Psoas muscle (tissue), 7 donors: ENCODE measurements at regions not wholly inside any gene's neighbourhood (a gene's known extent, or its start where the extent isn't known, plus 50 kb on each side); places are given as distances from the start of the nearest gene placed in this dataset.
"Not testable (repeated sequence)": the region's sequence is repeated elsewhere in the genome, so short reads cannot be mapped to it uniquely, and the experiment has no call there.

Source experiments
- ATAC-seq, 4 donors: fragments of 200-7000 bp; cut with Tn5 transposase; one replicate each; pipeline ENCODE4 v1.9.1; 2020; ENCODE audit warnings: moderate library complexity in 3 of 4, mild to moderate bottlenecking in 2 of 4
- DNase-seq, 2 donors: peaks; one replicate each; pipeline ENCODE4 v3.0.0-alpha.2; 2020
- H3K27ac ChIP-seq: fragments of 200-600 bp; one replicate; pipeline ENCODE4 v1.8.0; 2022
- H3K27me3 ChIP-seq, 3 donors: fragments of 200-600 bp in 1 of 3; one replicate each; pipeline versions ENCODE4 v1.6.1 to v1.8.0; 2013 to 2022; ENCODE audit warnings: low read length in 2 of 3, mild to moderate bottlenecking in 2 of 3, moderate library complexity in 1 of 3; ENCODE audit not compliant: insufficient read depth in 3 of 3
- H3K36me3 ChIP-seq, 2 donors: fragments of 200-600 bp in 1 of 2; one replicate each; pipeline versions ENCODE4 v1.6.1 to v1.8.0; 2013 to 2022; ENCODE audit warnings: low read depth in 1 of 2, mild to moderate bottlenecking in 1 of 2, moderate library complexity in 1 of 2; ENCODE audit not compliant: insufficient read depth in 1 of 2
- H3K4me1 ChIP-seq: fragments of 200-600 bp; one replicate; pipeline ENCODE4 v1.8.0; 2022
- H3K4me3 ChIP-seq: fragments of 200-600 bp; one replicate; pipeline ENCODE4 v1.8.0; 2022; ENCODE audit warnings: mild to moderate bottlenecking
- H3K9me3 ChIP-seq: fragments of 200-600 bp; one replicate; pipeline ENCODE4 v1.8.0; 2022
- whole genome bisulfite sequencing, 3 donors: extraction: QIAGEN DNeasy Blood & Tissue Kit; methylation state at CpG; one replicate each; pipeline versions ENCODE4 v1.1.6 to v1.1.7; 2013; 5-methylcytosine and 5-hydroxymethylcytosine counted together
- intact Hi-C, 2 donors: fragments of 100-400 bp; cut with DNase I; formaldehyde crosslinking; loops; one replicate each; pipeline versions ENCODE4 v1.11.0 to v1.14.2; 2022
- TF ChIP-seq, protein P1 (sequence below): fragments of 200-600 bp; IDR thresholded peaks from one replicate; pipeline ENCODE4 v1.8.0; 2022; ENCODE audit warnings: antibody characterized with exemption
- donor health status: healthy with polysubstance abuse.
- donor health status: DM: no; HTN: no; CAD: no; lungs with moderate emphysema.
- donor health status: Bipolar disorder and iron deficiency.
- donor health status: healthy.
- donor health status: DM: yes; HTN: yes; CAD: no.
- donor health status: DM: no; HTN: no; CAD: no.
- donor health status: DM: yes; HTN: yes; CAD: no.

DNA sequence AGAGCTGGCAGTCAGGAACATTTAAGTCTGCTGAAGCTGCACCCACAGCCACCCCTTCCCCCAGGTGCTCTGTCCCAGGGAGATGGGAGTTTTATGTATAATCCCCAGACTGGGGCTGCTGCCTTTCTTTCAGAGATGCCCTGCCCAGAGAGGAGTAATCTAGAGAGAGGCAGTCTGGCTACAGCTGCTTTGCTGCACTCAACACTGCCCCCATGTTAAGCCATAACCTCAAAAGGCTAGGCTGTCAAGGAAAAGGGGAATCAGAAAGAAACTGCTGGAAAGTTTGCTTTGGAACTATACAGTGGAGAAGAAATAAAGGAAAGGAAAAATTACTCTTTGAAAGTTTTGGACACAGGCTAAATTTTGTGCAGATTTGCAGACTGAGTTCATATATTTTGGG, 127.2 kb downstream of the MACIR start:
- Histone ChIP-seq H3K36me3 (no peaks in the 10 kb centered on the region), H3K4me1 (no peaks in the 10 kb centered on the region), H3K27ac (no peak overlapping the region), H3K27me3 (no peaks in the 10 kb centered on the region), H3K4me3 (no peak overlapping the region), H3K9me3 (peaks cover 5% of the 10 kb centered on the region)
- ATAC-seq = no peak
- intact Hi-C loops = no loop called here
- TF ChIP-seq, protein P1, sequence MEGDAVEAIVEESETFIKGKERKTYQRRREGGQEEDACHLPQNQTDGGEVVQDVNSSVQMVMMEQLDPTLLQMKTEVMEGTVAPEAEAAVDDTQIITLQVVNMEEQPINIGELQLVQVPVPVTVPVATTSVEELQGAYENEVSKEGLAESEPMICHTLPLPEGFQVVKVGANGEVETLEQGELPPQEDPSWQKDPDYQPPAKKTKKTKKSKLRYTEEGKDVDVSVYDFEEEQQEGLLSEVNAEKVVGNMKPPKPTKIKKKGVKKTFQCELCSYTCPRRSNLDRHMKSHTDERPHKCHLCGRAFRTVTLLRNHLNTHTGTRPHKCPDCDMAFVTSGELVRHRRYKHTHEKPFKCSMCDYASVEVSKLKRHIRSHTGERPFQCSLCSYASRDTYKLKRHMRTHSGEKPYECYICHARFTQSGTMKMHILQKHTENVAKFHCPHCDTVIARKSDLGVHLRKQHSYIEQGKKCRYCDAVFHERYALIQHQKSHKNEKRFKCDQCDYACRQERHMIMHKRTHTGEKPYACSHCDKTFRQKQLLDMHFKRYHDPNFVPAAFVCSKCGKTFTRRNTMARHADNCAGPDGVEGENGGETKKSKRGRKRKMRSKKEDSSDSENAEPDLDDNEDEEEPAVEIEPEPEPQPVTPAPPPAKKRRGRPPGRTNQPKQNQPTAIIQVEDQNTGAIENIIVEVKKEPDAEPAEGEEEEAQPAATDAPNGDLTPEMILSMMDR = no peak
- DNase-seq = no peak

DNA sequence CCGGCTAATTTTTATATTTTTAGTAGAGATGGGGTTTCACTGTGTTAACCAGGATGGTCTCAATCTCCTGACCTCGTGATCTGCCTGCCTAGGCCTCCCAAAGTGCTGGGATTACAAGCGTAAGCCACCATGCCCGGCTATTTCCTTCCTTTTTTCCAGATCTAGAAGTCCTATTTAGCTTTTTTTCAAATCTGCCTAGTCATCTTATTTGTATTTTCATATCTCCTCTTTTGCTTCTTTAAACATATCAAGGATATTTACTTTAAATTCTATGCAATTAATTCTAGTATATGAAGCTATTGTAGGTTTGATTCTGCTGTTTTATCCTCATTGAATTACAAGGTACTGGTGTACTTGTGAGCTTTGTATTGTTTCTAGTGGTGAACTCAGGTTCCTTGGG, 119.1 kb downstream of the MACIR start:
- H3K9me3 ChIP-seq, intact Hi-C loops, H3K36me3 ChIP-seq, H3K4me3 ChIP-seq, DNase-seq, ATAC-seq, H3K27me3 ChIP-seq, H3K27ac ChIP-seq, H3K4me1 ChIP-seq: not testable (repeated sequence)
- 87 to 91% (median 88%) methylated on average over 4 of the region's 4 CpGs for WGBS, 3 donors

DNA sequence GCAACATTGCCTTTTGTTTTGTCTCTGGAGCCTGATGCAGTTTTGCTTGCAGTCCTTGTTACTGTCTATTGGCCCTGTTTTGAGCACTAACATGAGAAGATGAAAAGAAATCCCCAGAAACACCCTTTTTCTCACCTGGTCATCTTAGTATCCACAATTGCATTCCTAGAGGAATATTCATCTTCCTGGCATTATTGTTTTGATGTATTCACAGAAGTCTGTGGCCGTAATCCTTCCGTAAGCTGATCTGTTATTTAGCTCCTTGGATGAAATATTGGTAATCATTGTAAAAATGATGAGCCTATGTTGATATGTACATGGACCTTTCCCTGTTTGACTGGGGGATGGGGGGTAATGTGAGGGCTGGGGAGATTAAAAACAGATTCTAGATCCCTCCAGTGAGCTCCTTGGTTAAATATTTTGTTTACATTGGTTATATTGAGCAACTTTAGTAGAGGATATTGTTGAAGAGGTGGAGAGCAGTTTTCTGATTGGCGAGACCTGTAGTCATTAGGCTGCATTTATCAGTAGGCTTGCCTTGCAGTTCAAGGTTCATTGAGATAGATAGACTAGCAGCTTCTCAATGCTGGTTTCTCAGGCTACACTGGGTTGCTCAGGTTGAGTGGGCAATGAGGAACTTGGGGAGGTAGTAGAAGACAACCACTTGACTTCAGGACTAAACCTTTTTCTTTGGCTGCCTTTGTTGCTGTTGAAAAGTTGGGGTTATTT, 117.5 kb downstream of the MACIR start:
- DNase-seq (no peak), ATAC-seq (no peak)
- Histone ChIP-seq H3K4me1 (peaks cover 7% of the 10 kb centered on the region), H3K9me3 (no peaks in the 10 kb centered on the region), H3K36me3 (no peaks in the 10 kb centered on the region), H3K27me3 (no peaks in the 10 kb centered on the region), H3K27ac (no peak overlapping the region), H3K4me3 (no peak overlapping the region)
- 95 to 97% (median 97%) methylated on average over 3 of the region's 3 CpGs for WGBS, 3 donors
- intact Hi-C loops = no loop called here
- TF ChIP-seq, protein P1 = no peak

DNA sequence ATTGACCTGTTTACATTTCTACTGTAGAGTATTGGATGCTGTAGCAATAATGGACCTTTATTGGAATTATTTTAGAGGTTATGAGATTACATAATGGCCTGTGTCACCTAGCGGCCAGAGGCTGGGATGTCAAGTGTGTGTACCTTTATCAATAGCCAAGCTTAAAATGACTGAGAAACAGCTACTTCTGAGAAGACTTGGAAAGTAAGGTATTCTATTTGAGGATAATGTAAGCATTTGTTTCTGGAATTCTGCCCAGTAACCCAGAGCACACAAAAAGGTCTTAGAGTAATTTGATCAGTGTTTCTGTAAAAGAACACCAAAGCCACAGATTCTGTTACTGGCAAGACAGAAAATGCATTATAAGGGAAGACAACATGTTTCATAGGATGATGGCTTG, 116.8 kb downstream of the MACIR start:
- TF ChIP-seq, protein P1 = no peak
- DNase-seq (no peak), ATAC-seq (no peak)
- Histone ChIP-seq H3K36me3 (no peaks in the 10 kb centered on the region), H3K9me3 (no peaks in the 10 kb centered on the region), H3K4me1 (peaks cover 7% of the 10 kb centered on the region), H3K4me3 (no peak overlapping the region), H3K27me3 (no peaks in the 10 kb centered on the region), H3K27ac (no peak overlapping the region)
- 69 to 77% (median 70%) methylated on average over 1 of the region's 1 CpG for WGBS, 3 donors
- intact Hi-C loops = no loop called here

DNA sequence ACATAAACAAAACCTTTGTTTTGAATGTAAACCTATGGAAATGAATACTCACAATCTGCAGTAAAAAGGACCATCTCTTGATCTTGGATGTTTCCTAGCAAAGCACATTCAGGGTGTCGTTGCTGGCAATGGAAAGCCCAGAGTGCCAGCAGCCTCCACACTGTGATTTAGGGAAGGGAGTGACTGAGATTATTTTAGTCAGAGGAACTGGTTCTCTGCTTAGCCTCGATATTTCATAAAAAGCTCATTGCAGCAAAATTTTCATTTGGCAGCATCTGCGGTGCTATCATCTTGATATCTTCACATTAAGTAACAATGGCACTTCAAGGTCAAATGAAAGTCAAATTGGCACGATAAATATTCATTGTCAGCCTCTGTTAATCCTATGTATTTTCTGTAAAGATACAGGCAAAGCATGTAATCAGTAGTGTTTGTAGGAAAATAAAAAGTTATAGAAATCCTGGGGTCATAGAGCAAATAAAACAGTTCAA, 116.0 kb downstream of the MACIR start:
- TF ChIP-seq, protein P1 = no peak
- ATAC-seq (no peak), DNase-seq (no peak)
- Histone ChIP-seq H3K4me3 (no peak overlapping the region), H3K9me3 (no peaks in the 10 kb centered on the region), H3K36me3 (no peaks in the 10 kb centered on the region), H3K27ac (no peak overlapping the region), H3K4me1 (peaks cover 7% of the 10 kb centered on the region), H3K27me3 (no peaks in the 10 kb centered on the region)
- intact Hi-C loops = no loop called here
- WGBS, 3 donors = 39 to 53% (median 49%) methylated on average over 4 of the region's 4 CpGs
